ENCODE measurements at regions not wholly inside any gene's neighbourhood (a gene's known extent, or its start where the extent isn't known, plus 50 kb on each side); places are given as distances from the start of the nearest gene placed in this dataset.

GRCh38 chr4:14928035-14928434 lies 74.2 kb upstream of the CPEB2 start:
- Histone ChIP-seq H3K79me2 (ENCODE audit: low read length) (no peaks in the 10 kb centered on the region), H4K20me1 (ENCODE audit: low read length) (no peaks in the 10 kb centered on the region), H3K4me1 (ENCODE audit: insufficient read depth, low read length) (no peaks in the 10 kb centered on the region), H3K4me2 (ENCODE audit: low read length) (no peak overlapping the region), H3K27ac (ENCODE audit: low read length) (no peak overlapping the region), H3K9me3 (ENCODE audit: low read length) (no peaks in the 10 kb centered on the region), H3K36me3 (ENCODE audit: low read depth, low read length) (no peaks in the 10 kb centered on the region), H3K27me3 (ENCODE audit: low read length) (no peaks in the 10 kb centered on the region), H3F3A (ENCODE audit: low read length, unreplicated experiment) (no peaks in the 10 kb centered on the region), H3K9me2 (replicated peaks; ENCODE audit: low read length) (no peaks in the 10 kb centered on the region), H3K9ac (ENCODE audit: low read length) (no peak overlapping the region), H3K4me3 (ENCODE audit: low read length) (no peak overlapping the region), H2AFZ (ENCODE audit: low read length) (no peak overlapping the region)
- POLR2A ChIA-PET (ENCODE audit: unreplicated experiment), result no interaction called here
- CTCF ChIA-PET, result no interaction called here
- DNase-seq (no peak), ATAC-seq (no peak)
- no TSS peak for BruUV-seq (replicated peaks)
- TF ChIP-seq EZH2phosphoT487 (IDR thresholded peaks at IDR 0.05; ENCODE audit: borderline replicate concordance, low read length) (no peak), EZH2 (IDR thresholded peaks at IDR 0.05; ENCODE audit: low read length, unreplicated experiment) (no peak), CTCF (conservative IDR thresholded peaks at IDR 0.05; ENCODE audit: low read depth, low read length) (no peak)
- intact Hi-C loops (cut with micrococcal nuclease), result no loop called here

DNA sequence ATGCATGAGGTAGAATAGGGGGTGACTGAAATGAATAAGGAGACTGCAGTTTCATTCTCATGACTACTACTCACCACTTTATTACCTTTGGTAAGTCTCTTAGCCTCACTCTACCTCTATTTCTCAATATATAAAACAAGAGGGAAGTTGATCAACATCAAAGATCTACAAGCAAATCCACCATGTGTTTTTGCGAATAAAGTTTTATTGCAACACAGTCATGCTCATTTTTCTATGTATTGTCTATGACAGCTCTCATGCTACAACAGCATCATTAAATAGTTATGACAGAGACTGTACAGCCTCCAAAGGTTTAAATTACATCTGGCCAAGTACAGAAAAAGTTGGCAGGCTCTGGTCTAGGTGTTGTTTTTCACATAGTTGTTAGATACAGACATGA lies 72.6 kb upstream of the CPEB2 start:
- ChIA-PET CTCF (no interaction called here), POLR2A (ENCODE audit: unreplicated experiment) (no interaction called here)
- BruUV-seq (replicated peaks), result no TSS peak
- no peaks in the 10 kb centered on the region for H3K9me3 ChIP-seq (ENCODE audit: low read length)
- no peaks in the 10 kb centered on the region for H3K79me2 ChIP-seq (ENCODE audit: low read length)
- no peak overlapping the region for H2AFZ ChIP-seq (ENCODE audit: low read length)
- H3K27ac ChIP-seq (ENCODE audit: low read length), result no peak overlapping the region
- no peaks in the 10 kb centered on the region for H3K36me3 ChIP-seq (ENCODE audit: low read depth, low read length)
- H3F3A ChIP-seq (ENCODE audit: low read length, unreplicated experiment), result no peaks in the 10 kb centered on the region
- ATAC-seq (no peak), DNase-seq (no peak)
- H3K9ac ChIP-seq (ENCODE audit: low read length), result no peak overlapping the region
- no peak overlapping the region for H3K4me2 ChIP-seq (ENCODE audit: low read length)
- intact Hi-C loops (cut with micrococcal nuclease), result no loop called here
- H3K9me2 ChIP-seq (replicated peaks; ENCODE audit: low read length), result no peaks in the 10 kb centered on the region
- no peak for TF ChIP-seq EZH2phosphoT487 (IDR thresholded peaks at IDR 0.05; ENCODE audit: borderline replicate concordance, low read length)
- TF ChIP-seq EZH2 (IDR thresholded peaks at IDR 0.05; ENCODE audit: low read length, unreplicated experiment), result no peak
- no peak for TF ChIP-seq CTCF (conservative IDR thresholded peaks at IDR 0.05; ENCODE audit: low read depth, low read length)
- H4K20me1 ChIP-seq (ENCODE audit: low read length), result no peaks in the 10 kb centered on the region
- no peaks in the 10 kb centered on the region for H3K27me3 ChIP-seq (ENCODE audit: low read length)
- no peak overlapping the region for H3K4me3 ChIP-seq (ENCODE audit: low read length)
- no peaks in the 10 kb centered on the region for H3K4me1 ChIP-seq (ENCODE audit: insufficient read depth, low read length)

DNA sequence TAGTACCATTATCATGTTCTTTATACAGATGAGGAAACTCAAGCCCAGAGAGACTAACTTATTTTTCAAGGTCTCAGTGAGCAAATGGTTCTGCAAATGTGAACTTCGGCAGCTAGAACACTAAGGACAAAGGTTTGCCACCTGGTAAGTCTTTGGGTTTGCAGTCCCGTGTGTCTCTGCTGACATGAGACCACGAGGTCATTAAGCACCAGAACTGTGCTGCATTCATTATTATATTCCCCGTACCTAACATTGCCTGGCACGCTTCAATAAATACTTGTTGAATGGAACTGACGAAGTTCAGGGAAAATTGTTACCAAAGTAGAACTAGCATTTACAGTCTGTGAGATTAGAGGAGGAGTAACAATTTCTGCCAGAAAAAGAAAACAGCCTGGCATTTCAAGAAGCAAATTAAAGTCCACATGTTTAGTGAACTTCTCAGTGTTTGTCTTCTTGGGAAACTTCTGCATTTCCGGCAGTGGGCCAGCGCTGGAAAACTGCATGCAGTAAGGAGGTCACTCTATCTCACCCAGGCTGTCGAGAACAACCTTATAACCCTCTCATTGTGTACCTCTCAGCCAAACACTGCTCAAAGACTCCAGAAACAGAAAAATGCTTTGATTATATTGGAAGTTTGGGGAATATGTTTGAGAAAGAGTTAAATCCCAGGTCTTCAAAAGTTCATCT lies 67.4 kb upstream of the CPEB2 start:
- no peak overlapping the region for H3K27ac ChIP-seq (ENCODE audit: low read length)
- H3K4me3 ChIP-seq (ENCODE audit: low read length), result no peak overlapping the region
- ChIA-PET POLR2A (ENCODE audit: unreplicated experiment) (no interaction called here), CTCF (no interaction called here)
- intact Hi-C loops (cut with micrococcal nuclease), result no loop called here
- TF ChIP-seq CTCF (conservative IDR thresholded peaks at IDR 0.05; ENCODE audit: low read depth, low read length), result no peak
- TF ChIP-seq EZH2phosphoT487 (IDR thresholded peaks at IDR 0.05; ENCODE audit: borderline replicate concordance, low read length), result no peak
- no peak for TF ChIP-seq EZH2 (IDR thresholded peaks at IDR 0.05; ENCODE audit: low read length, unreplicated experiment)
- no peaks in the 10 kb centered on the region for H3K36me3 ChIP-seq (ENCODE audit: low read depth, low read length)
- no peaks in the 10 kb centered on the region for H3K4me1 ChIP-seq (ENCODE audit: insufficient read depth, low read length)
- no peaks in the 10 kb centered on the region for H3K9me3 ChIP-seq (ENCODE audit: low read length)
- no TSS peak for BruUV-seq (replicated peaks)
- no peaks in the 10 kb centered on the region for H3K27me3 ChIP-seq (ENCODE audit: low read length)
- no peak for ATAC-seq
- no peaks in the 10 kb centered on the region for H3K79me2 ChIP-seq (ENCODE audit: low read length)
- no peaks in the 10 kb centered on the region for H3K9me2 ChIP-seq (replicated peaks; ENCODE audit: low read length)
- no peak for DNase-seq
- H2AFZ ChIP-seq (ENCODE audit: low read length), result no peak overlapping the region
- H3K9ac ChIP-seq (ENCODE audit: low read length), result no peak overlapping the region
- no peaks in the 10 kb centered on the region for H3F3A ChIP-seq (ENCODE audit: low read length, unreplicated experiment)
- no peak overlapping the region for H3K4me2 ChIP-seq (ENCODE audit: low read length)
- H4K20me1 ChIP-seq (ENCODE audit: low read length), result no peaks in the 10 kb centered on the region
